Nephron progenitor cell (in vitro differentiated cells): ENCODE measurements at regions not wholly inside any gene's neighbourhood (a gene's known extent, or its start where the extent isn't known, plus 50 kb on each side); places are given as distances from the start of the nearest gene placed in this dataset.

Source experiments
- DNase-seq: peaks from one replicate; pipeline ENCODE4 v3.0.0; 2021
- H3K27ac Mint-ChIP-seq: 2 replicates; pipeline ENCODE4 v1.8.0; 2021; ENCODE audit warnings: mild to moderate bottlenecking, moderate library complexity, mixed read lengths
- H3K27me3 Mint-ChIP-seq: 2 replicates; pipeline ENCODE4 v1.8.0; 2021; ENCODE audit warnings: mild to moderate bottlenecking, low read depth, mixed read lengths; ENCODE audit not compliant: poor library complexity
- H3K36me3 Mint-ChIP-seq: 2 replicates; pipeline ENCODE4 v1.8.0; 2021; ENCODE audit warnings: low read depth, mixed read lengths
- H3K4me1 Mint-ChIP-seq: 2 replicates; pipeline ENCODE4 v1.8.0; 2021; ENCODE audit warnings: mixed read lengths
- H3K4me3 Mint-ChIP-seq: 2 replicates; pipeline ENCODE4 v1.8.0; 2021; ENCODE audit warnings: mild to moderate bottlenecking, moderate library complexity, mixed read lengths
- H3K9me3 Mint-ChIP-seq: 2 replicates; pipeline ENCODE4 v1.8.0; 2021; ENCODE audit warnings: mild to moderate bottlenecking, moderate library complexity, mixed read lengths
- CTCF ChIP-seq: fragments of 200-600 bp; sonication (generic); IDR thresholded peaks from 2 replicates; pipeline ENCODE4 v1.5.0; 2021; ENCODE audit warnings: antibody characterized with exemption

- no peak overlapping the region for H3K27ac Mint-ChIP-seq
- TF ChIP-seq CTCF, result no peak
These were observed 178.4 kb upstream of the RPS6KA3 start for GRCh38 chrX:20445109-20445508.

GRCh38 chrX:20442597-20442996, 175.9 kb upstream of the RPS6KA3 start:
- TF ChIP-seq CTCF, result peak; percentile 60
- Mint-ChIP-seq H3K27me3 (peaks cover 5% of the 10 kb centered on the region), H3K27ac (no peak overlapping the region), H3K9me3 (peaks cover 24% of the 10 kb centered on the region), H3K36me3 (no peaks in the 10 kb centered on the region), H3K4me3 (no peak overlapping the region), H3K4me1 (peaks cover 29% of the 10 kb centered on the region)
- DNase-seq, result peak; percentile 77

More at GRCh38 chrX:20445109-20445508, 178.4 kb upstream of the RPS6KA3 start:
- H3K27me3 Mint-ChIP-seq, result peaks cover 8% of the 10 kb centered on the region
- H3K4me3 Mint-ChIP-seq, result no peak overlapping the region
- peaks cover 26% of the 10 kb centered on the region for H3K9me3 Mint-ChIP-seq
- H3K36me3 Mint-ChIP-seq, result no peaks in the 10 kb centered on the region
- H3K4me1 Mint-ChIP-seq, result peaks cover 23% of the 10 kb centered on the region
- no peak for DNase-seq

DNA sequence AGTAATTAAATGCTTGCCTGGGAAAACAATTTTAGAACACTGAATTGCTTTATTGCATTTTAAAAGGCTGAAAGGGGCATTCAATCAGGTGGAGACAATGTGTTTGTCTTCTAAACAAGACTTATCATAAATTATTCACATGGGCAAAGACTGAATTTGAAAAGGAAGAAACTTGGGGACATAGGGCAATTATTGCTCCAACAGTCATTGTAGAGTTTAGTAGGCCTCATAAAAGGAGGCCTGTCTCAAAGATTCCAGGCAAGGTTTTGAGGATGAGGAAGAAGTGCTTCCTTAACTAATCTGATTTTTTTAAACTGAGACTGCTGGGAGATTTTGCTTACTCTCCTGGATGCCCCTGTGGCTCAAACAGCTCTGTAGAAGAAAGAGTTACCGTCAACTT, 174.4 kb upstream of the RPS6KA3 start:
- Mint-ChIP-seq H3K27me3 (peaks cover 5% of the 10 kb centered on the region), H3K4me3 (no peak overlapping the region), H3K27ac (no peak overlapping the region), H3K9me3 (peaks cover 22% of the 10 kb centered on the region), H3K36me3 (no peaks in the 10 kb centered on the region), H3K4me1 (peaks cover 29% of the 10 kb centered on the region)
- no peak for DNase-seq
- TF ChIP-seq CTCF, result no peak

GRCh38 chrX:20438871-20439526, 172.3 kb upstream of the RPS6KA3 start:
- no peak for TF ChIP-seq CTCF
- H3K27ac Mint-ChIP-seq, result no peak overlapping the region
- peaks cover 5% of the 10 kb centered on the region for H3K27me3 Mint-ChIP-seq
- peaks cover 24% of the 10 kb centered on the region for H3K9me3 Mint-ChIP-seq
- H3K4me1 Mint-ChIP-seq, result peaks cover 29% of the 10 kb centered on the region
- no peak overlapping the region for H3K4me3 Mint-ChIP-seq
- H3K36me3 Mint-ChIP-seq, result no peaks in the 10 kb centered on the region
- no peak for DNase-seq

GRCh38 chrX:20437683-20438082, 171.0 kb upstream of the RPS6KA3 start:
- H3K4me3 Mint-ChIP-seq, result no peak overlapping the region
- TF ChIP-seq CTCF, result no peak
- peaks cover 18% of the 10 kb centered on the region for H3K9me3 Mint-ChIP-seq
- peaks cover 34% of the 10 kb centered on the region for H3K4me1 Mint-ChIP-seq
- H3K27me3 Mint-ChIP-seq, result no peaks in the 10 kb centered on the region
- H3K27ac Mint-ChIP-seq, result no peak overlapping the region
- no peaks in the 10 kb centered on the region for H3K36me3 Mint-ChIP-seq
- no peak for DNase-seq

DNA sequence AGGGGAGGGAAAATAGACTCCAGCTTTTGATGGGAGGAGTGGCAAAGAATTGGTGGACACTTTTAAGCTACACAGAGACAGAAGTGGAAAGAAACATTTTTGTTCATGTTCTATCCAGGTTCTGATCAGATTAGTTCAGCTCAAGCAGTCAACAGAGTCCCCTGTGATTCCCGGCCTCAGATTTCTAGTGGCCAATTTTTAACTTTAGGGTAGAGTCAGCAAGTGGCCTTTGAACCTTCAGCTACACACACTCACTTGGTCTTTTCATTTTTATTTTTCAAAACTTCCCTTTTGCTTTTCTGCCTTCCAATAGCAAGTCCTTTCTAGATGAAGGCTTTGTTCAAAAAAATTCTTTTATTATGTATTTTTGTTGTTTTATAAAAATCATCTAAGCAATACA, 169.2 kb upstream of the RPS6KA3 start:
- no peak for TF ChIP-seq CTCF
- Mint-ChIP-seq H3K27ac (no peak overlapping the region), H3K4me1 (peaks cover 21% of the 10 kb centered on the region), H3K36me3 (no peaks in the 10 kb centered on the region), H3K27me3 (no peaks in the 10 kb centered on the region), H3K4me3 (no peak overlapping the region), H3K9me3 (peaks cover 18% of the 10 kb centered on the region)
- DNase-seq, result no peak
